Activated naive CD4-positive, alpha-beta T cell treated with anti-CD3 and anti-CD28 coated beads for 36 hours (primary cell): ENCODE measurements at regions not wholly inside any gene's neighbourhood (a gene's known extent, or its start where the extent isn't known, plus 50 kb on each side); places are given as distances from the start of the nearest gene placed in this dataset.

ENCODE experiments used
- CTCF ChIA-PET: fragments of 350-600 bp; sonication (Branson Sonifier 250); formaldehyde crosslinking; loops from one replicate; lab custom pipeline; 2021; ENCODE audit warnings: antibody characterized with exemption; lab: Charles Lee
- DNase-seq: peaks from one replicate; pipeline ENCODE4 v3.0.0-alpha.2; 2020
- H3K27ac Mint-ChIP-seq: one replicate; pipeline ENCODE4 v1.8.0; 2021; ENCODE audit warnings: mild to moderate bottlenecking, mixed read lengths
- H3K27me3 Mint-ChIP-seq: one replicate; pipeline ENCODE4 v1.8.0; 2021; ENCODE audit warnings: low read depth, mixed read lengths
- H3K36me3 Mint-ChIP-seq: one replicate; pipeline ENCODE4 v1.8.0; 2021; ENCODE audit warnings: low read depth, mixed read lengths
- H3K4me1 Mint-ChIP-seq: one replicate; pipeline ENCODE4 v1.8.0; 2021; ENCODE audit warnings: low read depth, mixed read lengths
- H3K4me3 Mint-ChIP-seq: one replicate; pipeline ENCODE4 v1.8.0; 2021; ENCODE audit warnings: mild to moderate bottlenecking, moderate library complexity, mixed read lengths
- H3K9me3 Mint-ChIP-seq: one replicate; pipeline ENCODE4 v1.8.0; 2021; ENCODE audit warnings: mixed read lengths
- intact Hi-C: fragments of 100-400 bp; cut with micrococcal nuclease; formaldehyde crosslinking; loops from one replicate; pipeline ENCODE4 v1.15.1; 2023

GRCh38 chr4:125131891-125132680 lies 182.7 kb upstream of the FAT4 start:
- Mint-ChIP-seq H3K4me3 (no peak overlapping the region), H3K27me3 (no peaks in the 10 kb centered on the region), H3K36me3 (no peaks in the 10 kb centered on the region), H3K27ac (no peak overlapping the region), H3K4me1 (no peaks in the 10 kb centered on the region), H3K9me3 (no peaks in the 10 kb centered on the region)
- intact Hi-C loops: no loop called here
- DNase-seq: no peak
- CTCF ChIA-PET: no interaction called here

- CTCF ChIA-PET: no interaction called here
- H3K4me3 Mint-ChIP-seq: no peak overlapping the region
- no peaks in the 10 kb centered on the region for H3K4me1 Mint-ChIP-seq
- DNase-seq: no peak
- H3K27ac Mint-ChIP-seq: no peak overlapping the region
- peaks cover 8% of the 10 kb centered on the region for H3K9me3 Mint-ChIP-seq
- H3K27me3 Mint-ChIP-seq: no peaks in the 10 kb centered on the region
- intact Hi-C loops: no loop called here
- H3K36me3 Mint-ChIP-seq: no peaks in the 10 kb centered on the region
Observed at GRCh38 chr4:125125276-125125675, 189.5 kb upstream of the FAT4 start.

- CTCF ChIA-PET: no interaction called here
- no peaks in the 10 kb centered on the region for H3K36me3 Mint-ChIP-seq
Observed at GRCh38 chr4:125123570-125124109, 191.1 kb upstream of the FAT4 start.

GRCh38 chr4:125121581-125121980 lies 193.2 kb upstream of the FAT4 start:
- no peak for DNase-seq
- Mint-ChIP-seq H3K4me1 (no peaks in the 10 kb centered on the region), H3K27me3 (no peaks in the 10 kb centered on the region), H3K36me3 (no peaks in the 10 kb centered on the region), H3K4me3 (no peak overlapping the region), H3K9me3 (peaks cover 8% of the 10 kb centered on the region), H3K27ac (no peak overlapping the region)
- CTCF ChIA-PET: no interaction called here
- intact Hi-C loops: no loop called here

More at GRCh38 chr4:125123570-125124109, 191.1 kb upstream of the FAT4 start:
- Mint-ChIP-seq H3K27ac (no peak overlapping the region), H3K4me3 (no peak overlapping the region), H3K4me1 (no peaks in the 10 kb centered on the region), H3K27me3 (no peaks in the 10 kb centered on the region), H3K9me3 (peaks cover 8% of the 10 kb centered on the region)
- DNase-seq: no peak
- intact Hi-C loops: no loop called here

GRCh38 chr4:125116431-125116830 lies 198.3 kb upstream of the FAT4 start:
- Mint-ChIP-seq H3K9me3 (peaks cover 2% of the 10 kb centered on the region), H3K36me3 (no peaks in the 10 kb centered on the region), H3K4me3 (no peak overlapping the region), H3K27me3 (no peaks in the 10 kb centered on the region), H3K27ac (no peak overlapping the region), H3K4me1 (no peaks in the 10 kb centered on the region)
- intact Hi-C loops: no loop called here
- no peak for DNase-seq
- CTCF ChIA-PET: no interaction called here

GRCh38 chr4:125115941-125116340 lies 198.8 kb upstream of the FAT4 start:
- no peaks in the 10 kb centered on the region for H3K4me1 Mint-ChIP-seq
- CTCF ChIA-PET: no interaction called here
- no peak overlapping the region for H3K4me3 Mint-ChIP-seq
- H3K36me3 Mint-ChIP-seq: no peaks in the 10 kb centered on the region
- H3K27me3 Mint-ChIP-seq: no peaks in the 10 kb centered on the region
- no peak for DNase-seq
- intact Hi-C loops: no loop called here
- H3K27ac Mint-ChIP-seq: no peak overlapping the region
- H3K9me3 Mint-ChIP-seq: peaks cover 2% of the 10 kb centered on the region

- no peak overlapping the region for H3K4me3 Mint-ChIP-seq
- no peaks in the 10 kb centered on the region for H3K27me3 Mint-ChIP-seq
- no peaks in the 10 kb centered on the region for H3K4me1 Mint-ChIP-seq
- intact Hi-C loops: no loop called here
- no peak for DNase-seq
- H3K27ac Mint-ChIP-seq: no peak overlapping the region
- CTCF ChIA-PET: no interaction called here
- H3K9me3 Mint-ChIP-seq: peaks cover under 1% of the 10 kb centered on the region
- H3K36me3 Mint-ChIP-seq: no peaks in the 10 kb centered on the region
Observed at GRCh38 chr4:125115476-125115875, 199.3 kb upstream of the FAT4 start.

GRCh38 chr4:125112536-125112935 lies 202.2 kb upstream of the FAT4 start:
- no peak for DNase-seq
- Mint-ChIP-seq H3K36me3 (no peaks in the 10 kb centered on the region), H3K4me1 (no peaks in the 10 kb centered on the region), H3K4me3 (no peak overlapping the region), H3K27me3 (no peaks in the 10 kb centered on the region), H3K27ac (no peak overlapping the region), H3K9me3 (no peaks in the 10 kb centered on the region)
- intact Hi-C loops: no loop called here
- CTCF ChIA-PET: no interaction called here

- Mint-ChIP-seq H3K27me3 (no peaks in the 10 kb centered on the region), H3K27ac (no peak overlapping the region), H3K4me1 (no peaks in the 10 kb centered on the region), H3K4me3 (no peak overlapping the region), H3K36me3 (no peaks in the 10 kb centered on the region), H3K9me3 (no peaks in the 10 kb centered on the region)
- no peak for DNase-seq
- CTCF ChIA-PET: no interaction called here
- intact Hi-C loops: no loop called here
Observed at GRCh38 chr4:125111323-125111722, 203.4 kb upstream of the FAT4 start.

GRCh38 chr4:125105561-125105960 lies 209.2 kb upstream of the FAT4 start:
- H3K27me3 Mint-ChIP-seq: no peaks in the 10 kb centered on the region
- intact Hi-C loops: no loop called here
- no peak for DNase-seq
- H3K4me1 Mint-ChIP-seq: no peaks in the 10 kb centered on the region
- no peak overlapping the region for H3K27ac Mint-ChIP-seq
- H3K4me3 Mint-ChIP-seq: no peak overlapping the region
- CTCF ChIA-PET: no interaction called here
- no peaks in the 10 kb centered on the region for H3K36me3 Mint-ChIP-seq
- H3K9me3 Mint-ChIP-seq: no peaks in the 10 kb centered on the region

- H3K27ac Mint-ChIP-seq: no peak overlapping the region
- no peaks in the 10 kb centered on the region for H3K27me3 Mint-ChIP-seq
- DNase-seq: no peak
- H3K36me3 Mint-ChIP-seq: no peaks in the 10 kb centered on the region
- intact Hi-C loops: no loop called here
- CTCF ChIA-PET: interaction anchor here (0.6 kb wide), 1 partner anchor 13 kb away, joined by 4 read pairs; no protein-coding TSS in a partner anchor
- H3K9me3 Mint-ChIP-seq: no peaks in the 10 kb centered on the region
- H3K4me3 Mint-ChIP-seq: no peak overlapping the region
- H3K4me1 Mint-ChIP-seq: no peaks in the 10 kb centered on the region
Observed at GRCh38 chr4:125104616-125105015, 210.1 kb upstream of the FAT4 start.

GRCh38 chr4:125101719-125102118 lies 213.0 kb upstream of the FAT4 start:
- DNase-seq: no peak
- H3K4me3 Mint-ChIP-seq: no peak overlapping the region
- H3K27ac Mint-ChIP-seq: no peak overlapping the region
- H3K36me3 Mint-ChIP-seq: no peaks in the 10 kb centered on the region
- H3K27me3 Mint-ChIP-seq: no peaks in the 10 kb centered on the region
- intact Hi-C loops: no loop called here
- CTCF ChIA-PET: no interaction called here
- H3K4me1 Mint-ChIP-seq: no peaks in the 10 kb centered on the region
- no peaks in the 10 kb centered on the region for H3K9me3 Mint-ChIP-seq

- intact Hi-C loops: no loop called here
- no peaks in the 10 kb centered on the region for H3K9me3 Mint-ChIP-seq
Observed at GRCh38 chr4:125097729-125098128, 217.0 kb upstream of the FAT4 start.

More at GRCh38 chr4:125097729-125098128, 217.0 kb upstream of the FAT4 start:
- Mint-ChIP-seq H3K27me3 (no peaks in the 10 kb centered on the region), H3K36me3 (no peaks in the 10 kb centered on the region), H3K4me1 (no peaks in the 10 kb centered on the region), H3K4me3 (no peak overlapping the region), H3K27ac (no peak overlapping the region)
- DNase-seq: no peak
- CTCF ChIA-PET: no interaction called here
